CD4-positive, CD25-positive, alpha-beta regulatory T cell (primary cell): ENCODE measurements at regions not wholly inside any gene's neighbourhood (a gene's known extent, or its start where the extent isn't known, plus 50 kb on each side); places are given as distances from the start of the nearest gene placed in this dataset.

Experiments
- ATAC-seq, 2 donors: fragments of 150-1000 bp; cut with Tn5 transposase; one replicate each; pipeline ENCODE4 v1.10.0; 2021; ENCODE audit warnings: low read depth in 2 of 2, moderate number of reproducible peaks in 2 of 2, moderate library complexity in 1 of 2
- DNase-seq, 3 donors: peaks; one replicate each; pipeline versions ENCODE4 v3.0.0 to v3.0.0-alpha.2; 2012 to 2022; ENCODE audit warnings: mixed read lengths in 1 of 3
- H3K27ac ChIP-seq: one replicate; pipeline ENCODE4 v1.7.0; 2013; ENCODE audit warnings: mild to moderate bottlenecking, low read length; ENCODE audit not compliant: insufficient read depth, poor library complexity, severe bottlenecking
- H3K27me3 ChIP-seq: one replicate; pipeline ENCODE4 v1.7.0; 2013; ENCODE audit warnings: low read length; ENCODE audit not compliant: control insufficient read depth, insufficient read depth
- H3K36me3 ChIP-seq: one replicate; pipeline ENCODE4 v1.7.0; 2013; ENCODE audit warnings: mild to moderate bottlenecking, low read length, moderate library complexity; ENCODE audit not compliant: control insufficient read depth, insufficient read depth
- H3K4me1 ChIP-seq: 2 replicates; pipeline ENCODE4 v1.7.0; 2013; ENCODE audit warnings: mild to moderate bottlenecking, low read length; ENCODE audit not compliant: insufficient read depth, control insufficient read depth, poor library complexity, severe bottlenecking
- H3K4me3 ChIP-seq: one replicate; pipeline ENCODE4 v1.7.0; 2013; ENCODE audit warnings: low read depth, mild to moderate bottlenecking, low read length, moderate library complexity
- H3K9me3 ChIP-seq, 2 experiments: 1 replicate in 1 of 2; 2 replicates in 1 of 2; pipeline ENCODE4 v1.7.0; 2013; ENCODE audit warnings: low read length in 2 of 2, mild to moderate bottlenecking in 1 of 2, moderate library complexity in 1 of 2; ENCODE audit not compliant: control insufficient read depth in 2 of 2
- H3K27ac Mint-ChIP-seq, 3 donors: one replicate each; pipeline ENCODE4 v1.8.0; 2020 to 2022; ENCODE audit warnings: mild to moderate bottlenecking in 3 of 3, mixed read lengths in 3 of 3, moderate library complexity in 2 of 3
- H3K27me3 Mint-ChIP-seq: one replicate; pipeline ENCODE4 v1.8.0; 2022; ENCODE audit warnings: mild to moderate bottlenecking, mixed read lengths
- H3K36me3 Mint-ChIP-seq: one replicate; pipeline ENCODE4 v1.8.0; 2020; ENCODE audit warnings: mixed read lengths
- H3K4me1 Mint-ChIP-seq, 4 donors: one replicate each; pipeline ENCODE4 v1.8.0; 2020 to 2022; ENCODE audit warnings: mixed read lengths in 4 of 4, mild to moderate bottlenecking in 1 of 4
- H3K4me3 Mint-ChIP-seq, 4 donors: one replicate each; pipeline ENCODE4 v1.8.0; 2020 to 2022; ENCODE audit warnings: mild to moderate bottlenecking in 4 of 4, mixed read lengths in 4 of 4, moderate library complexity in 3 of 4
- H3K9me3 Mint-ChIP-seq, 7 donors: one replicate each; pipeline ENCODE4 v1.8.0; 2020 to 2022; ENCODE audit warnings: mixed read lengths in 7 of 7, mild to moderate bottlenecking in 3 of 7, moderate library complexity in 2 of 7

GRCh38 chr2:217479566-217479965 is 523.2 kb downstream of the TNS1 start:
- Mint-ChIP-seq H3K4me3 (no peak overlapping the region), H3K27ac (no peak overlapping the region), H3K27me3 (no peaks in the 10 kb centered on the region), H3K36me3 (peaks cover 4% of the 10 kb centered on the region), H3K4me1 (no peaks in the 10 kb centered on the region), H3K9me3 (no peaks in the 10 kb centered on the region)
- no peaks in the 10 kb centered on the region for H3K9me3 ChIP-seq
- no peak overlapping the region for H3K27ac ChIP-seq
- no peak overlapping the region for H3K4me3 ChIP-seq
- no peaks in the 10 kb centered on the region for H3K4me1 ChIP-seq
- DNase-seq (no peak), ATAC-seq (no peak)
- no peaks in the 10 kb centered on the region for H3K27me3 ChIP-seq
- H3K36me3 ChIP-seq, result no peaks in the 10 kb centered on the region

- H3K9me3 Mint-ChIP-seq, result no peaks in the 10 kb centered on the region
- H3K27me3 Mint-ChIP-seq, result no peaks in the 10 kb centered on the region
- Histone ChIP-seq H3K4me1 (no peaks in the 10 kb centered on the region), H3K36me3 (no peaks in the 10 kb centered on the region), H3K27ac (no peak overlapping the region), H3K4me3 (no peak overlapping the region), H3K9me3 (no peaks in the 10 kb centered on the region), H3K27me3 (no peaks in the 10 kb centered on the region)
- peaks cover 4% of the 10 kb centered on the region for H3K36me3 Mint-ChIP-seq
- no peak overlapping the region for H3K4me3 Mint-ChIP-seq
- ATAC-seq (no peak), DNase-seq (no peak)
- H3K27ac Mint-ChIP-seq, result no peak overlapping the region
- no peaks in the 10 kb centered on the region for H3K4me1 Mint-ChIP-seq
Measured at GRCh38 chr2:217478831-217479455, 523.9 kb downstream of the TNS1 start.

- Histone ChIP-seq H3K4me1 (no peaks in the 10 kb centered on the region), H3K36me3 (no peaks in the 10 kb centered on the region), H3K9me3 (no peaks in the 10 kb centered on the region), H3K27me3 (no peaks in the 10 kb centered on the region), H3K4me3 (no peak overlapping the region), H3K27ac (no peak overlapping the region)
- H3K4me1 Mint-ChIP-seq, result no peaks in the 10 kb centered on the region
- no peaks in the 10 kb centered on the region for H3K9me3 Mint-ChIP-seq
- no peak overlapping the region for H3K27ac Mint-ChIP-seq
- no peak for ATAC-seq
- no peak overlapping the region for H3K4me3 Mint-ChIP-seq
- H3K27me3 Mint-ChIP-seq, result no peaks in the 10 kb centered on the region
- DNase-seq, result no peak
- H3K36me3 Mint-ChIP-seq, result peaks cover 4% of the 10 kb centered on the region
Measured at GRCh38 chr2:217477583-217477982, 525.2 kb downstream of the TNS1 start.

- H3K36me3 ChIP-seq, result no peaks in the 10 kb centered on the region
- Mint-ChIP-seq H3K4me1 (no peaks in the 10 kb centered on the region), H3K27ac (no peak overlapping the region), H3K9me3 (no peaks in the 10 kb centered on the region), H3K36me3 (peaks cover 4% of the 10 kb centered on the region), H3K27me3 (no peaks in the 10 kb centered on the region), H3K4me3 (no peak overlapping the region)
- no peaks in the 10 kb centered on the region for H3K27me3 ChIP-seq
- DNase-seq (no peak), ATAC-seq (no peak)
- H3K9me3 ChIP-seq, result no peaks in the 10 kb centered on the region
- H3K4me1 ChIP-seq, result no peaks in the 10 kb centered on the region
- no peak overlapping the region for H3K4me3 ChIP-seq
- H3K27ac ChIP-seq, result no peak overlapping the region
Measured at GRCh38 chr2:217475791-217476190, 527.0 kb downstream of the TNS1 start.

- ATAC-seq (no peak), DNase-seq (no peak)
- Mint-ChIP-seq H3K9me3 (no peaks in the 10 kb centered on the region), H3K4me3 (no peak overlapping the region), H3K27ac (no peak overlapping the region), H3K36me3 (peaks cover 4% of the 10 kb centered on the region), H3K4me1 (no peaks in the 10 kb centered on the region), H3K27me3 (no peaks in the 10 kb centered on the region)
- Histone ChIP-seq H3K9me3 (no peaks in the 10 kb centered on the region), H3K36me3 (no peaks in the 10 kb centered on the region), H3K27ac (no peak overlapping the region), H3K4me3 (no peak overlapping the region), H3K4me1 (no peaks in the 10 kb centered on the region), H3K27me3 (no peaks in the 10 kb centered on the region)
Measured at GRCh38 chr2:217475101-217475500, 527.7 kb downstream of the TNS1 start.

- no peaks in the 10 kb centered on the region for H3K36me3 ChIP-seq
- H3K4me1 ChIP-seq, result no peaks in the 10 kb centered on the region
- Mint-ChIP-seq H3K36me3 (peaks cover 7% of the 10 kb centered on the region), H3K27ac (no peak overlapping the region), H3K4me3 (no peak overlapping the region), H3K4me1 (no peaks in the 10 kb centered on the region), H3K9me3 (no peaks in the 10 kb centered on the region), H3K27me3 (no peaks in the 10 kb centered on the region)
- H3K4me3 ChIP-seq, result no peak overlapping the region
- ATAC-seq (no peak), DNase-seq (no peak)
- no peaks in the 10 kb centered on the region for H3K27me3 ChIP-seq
- H3K9me3 ChIP-seq, result no peaks in the 10 kb centered on the region
- H3K27ac ChIP-seq, result no peak overlapping the region
Measured at GRCh38 chr2:217471319-217471718, 531.5 kb downstream of the TNS1 start.

- Mint-ChIP-seq H3K4me3 (no peak overlapping the region), H3K27me3 (no peaks in the 10 kb centered on the region), H3K4me1 (no peaks in the 10 kb centered on the region), H3K9me3 (peaks cover 0 to 4% (median 0%) of the 10 kb centered on the region in 7 donors), H3K27ac (no peak overlapping the region), H3K36me3 (peaks cover 3% of the 10 kb centered on the region)
- H3K36me3 ChIP-seq, result no peaks in the 10 kb centered on the region
- DNase-seq (no peak), ATAC-seq (no peak)
- H3K27me3 ChIP-seq, result no peaks in the 10 kb centered on the region
- H3K27ac ChIP-seq, result no peak overlapping the region
- H3K4me3 ChIP-seq, result no peak overlapping the region
- H3K9me3 ChIP-seq, result no peaks in the 10 kb centered on the region
- H3K4me1 ChIP-seq, result no peaks in the 10 kb centered on the region
Measured at GRCh38 chr2:217469203-217469810, 533.5 kb downstream of the TNS1 start.
